ENCODE measurements at regions not wholly inside any gene's neighbourhood (a gene's known extent, or its start where the extent isn't known, plus 50 kb on each side); places are given as distances from the start of the nearest gene placed in this dataset.
"Not testable (repeated sequence)": the region's sequence is repeated elsewhere in the genome, so short reads cannot be mapped to it uniquely, and the experiment has no call there.

DNA sequence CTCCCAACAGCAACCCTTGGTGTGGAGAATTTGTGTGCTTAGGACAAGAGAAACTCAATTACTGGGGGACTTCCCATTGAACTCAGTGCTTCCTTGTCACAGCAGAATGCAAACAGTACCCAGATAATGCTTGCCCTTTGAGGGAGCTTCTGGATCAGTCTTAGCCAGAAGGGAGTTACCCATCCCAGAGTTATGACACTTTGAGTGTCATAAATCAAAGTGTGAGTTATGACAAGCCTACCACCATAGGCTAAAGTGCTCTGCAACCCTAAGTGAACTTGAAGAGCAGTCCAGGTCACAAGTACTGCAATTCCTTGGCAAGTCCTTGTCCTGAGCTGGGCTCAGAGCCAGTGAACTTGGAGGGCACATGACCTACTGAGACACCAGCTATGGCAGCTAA is 1513.9 kb upstream of the PCDH10 start:
- Histone ChIP-seq H3K4me3 (ENCODE audit: low read depth, low read length) (no peak overlapping the region), H3K4me1 (ENCODE audit: control insufficient read depth, insufficient read depth, low read length, poor library complexity, severe bottlenecking) (no peaks in the 10 kb centered on the region), H3K9me3 (ENCODE audit: control insufficient read depth in 2 of 2, low read length in 2 of 2) (peaks cover 6 to 13% of the 10 kb centered on the region in 2 experiments), H3K36me3 (ENCODE audit: control insufficient read depth, insufficient read depth, low read length) (no peaks in the 10 kb centered on the region), H3K27me3 (ENCODE audit: control insufficient read depth, insufficient read depth, low read length) (no peaks in the 10 kb centered on the region), H3K27ac (ENCODE audit: insufficient read depth, low read length, poor library complexity, severe bottlenecking) (no peak overlapping the region)
- Mint-ChIP-seq H3K36me3 (no peaks in the 10 kb centered on the region), H3K27me3 (no peaks in the 10 kb centered on the region), H3K27ac (no peak overlapping the region), H3K9me3 (peaks cover 2 to 23% (median 13%) of the 10 kb centered on the region in 7 donors), H3K4me1 (no peaks in the 10 kb centered on the region), H3K4me3 (no peak overlapping the region)
- DNase-seq (no peak), ATAC-seq (ENCODE audit: low read depth in 2 of 2) (no peak)

DNA sequence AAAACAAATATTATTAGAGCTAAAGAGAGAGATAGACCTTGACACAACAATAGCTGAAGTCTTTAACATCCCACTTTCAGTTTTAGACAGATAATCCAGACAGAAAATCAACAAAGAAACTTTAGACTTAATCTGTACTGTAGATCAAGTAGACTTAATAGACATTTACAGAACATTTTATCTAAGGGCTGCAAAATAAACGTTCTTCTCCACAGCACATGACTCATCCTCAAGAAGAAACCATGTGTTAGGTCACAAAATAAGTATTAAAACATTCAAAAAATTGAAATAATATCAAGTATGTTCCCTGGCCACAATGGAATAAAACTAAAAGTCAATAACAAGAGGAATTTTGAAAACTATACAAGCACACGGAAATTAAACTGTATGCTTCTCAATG is 1510.3 kb upstream of the PCDH10 start:
- Mint-ChIP-seq H3K27ac (no peak overlapping the region), H3K4me3 (no peak overlapping the region), H3K4me1 (no peaks in the 10 kb centered on the region), H3K27me3 (no peaks in the 10 kb centered on the region), H3K36me3 (no peaks in the 10 kb centered on the region), H3K9me3 (peaks cover 2 to 28% (median 16%) of the 10 kb centered on the region in 7 donors)
- Histone ChIP-seq H3K9me3 (ENCODE audit: control insufficient read depth in 2 of 2, low read length in 2 of 2) (peaks cover 5 to 6% of the 10 kb centered on the region in 2 experiments), H3K27me3 (ENCODE audit: control insufficient read depth, insufficient read depth, low read length) (no peaks in the 10 kb centered on the region), H3K27ac (ENCODE audit: insufficient read depth, low read length, poor library complexity, severe bottlenecking) (no peak overlapping the region), H3K4me3 (ENCODE audit: low read depth, low read length) (no peak overlapping the region), H3K4me1 (ENCODE audit: control insufficient read depth, insufficient read depth, low read length, poor library complexity, severe bottlenecking) (no peaks in the 10 kb centered on the region), H3K36me3 (ENCODE audit: control insufficient read depth, insufficient read depth, low read length) (no peaks in the 10 kb centered on the region)
- no peak for DNase-seq
- ATAC-seq (ENCODE audit: low read depth in 2 of 2), result no peak

GRCh38 chr4:131644619-131645018 is 1504.5 kb upstream of the PCDH10 start:
- Histone ChIP-seq H3K36me3 (ENCODE audit: control insufficient read depth, insufficient read depth, low read length) (no peaks in the 10 kb centered on the region), H3K27ac (ENCODE audit: insufficient read depth, low read length, poor library complexity, severe bottlenecking) (no peak overlapping the region), H3K9me3 (ENCODE audit: control insufficient read depth in 2 of 2, low read length in 2 of 2) (no peaks in the 10 kb centered on the region), H3K4me1 (ENCODE audit: control insufficient read depth, insufficient read depth, low read length, poor library complexity, severe bottlenecking) (no peaks in the 10 kb centered on the region), H3K4me3 (ENCODE audit: low read depth, low read length) (no peak overlapping the region), H3K27me3 (ENCODE audit: control insufficient read depth, insufficient read depth, low read length) (no peaks in the 10 kb centered on the region)
- no peaks in the 10 kb centered on the region for H3K4me1 Mint-ChIP-seq
- DNase-seq (no peak), ATAC-seq (ENCODE audit: low read depth in 2 of 2) (no peak)
- peaks cover 3 to 24% (median 7%) of the 10 kb centered on the region in 7 donors for H3K9me3 Mint-ChIP-seq
- no peaks in the 10 kb centered on the region for H3K27me3 Mint-ChIP-seq
- H3K27ac Mint-ChIP-seq, result no peak overlapping the region
- H3K4me3 Mint-ChIP-seq, result no peak overlapping the region
- no peaks in the 10 kb centered on the region for H3K36me3 Mint-ChIP-seq

- no peak for DNase-seq
- H3K27me3 ChIP-seq (ENCODE audit: control insufficient read depth, insufficient read depth, low read length), result no peaks in the 10 kb centered on the region
- no peaks in the 10 kb centered on the region for H3K4me1 Mint-ChIP-seq
- H3K4me3 ChIP-seq (ENCODE audit: low read depth, low read length), result no peak overlapping the region
- no peaks in the 10 kb centered on the region for H3K27me3 Mint-ChIP-seq
- no peak overlapping the region for H3K27ac Mint-ChIP-seq
- no peak overlapping the region for H3K4me3 Mint-ChIP-seq
- no peak overlapping the region for H3K27ac ChIP-seq (ENCODE audit: insufficient read depth, low read length, poor library complexity, severe bottlenecking)
- H3K36me3 ChIP-seq (ENCODE audit: control insufficient read depth, insufficient read depth, low read length), result no peaks in the 10 kb centered on the region
- H3K4me1 ChIP-seq (ENCODE audit: control insufficient read depth, insufficient read depth, low read length, poor library complexity, severe bottlenecking), result no peaks in the 10 kb centered on the region
- H3K36me3 Mint-ChIP-seq, result no peaks in the 10 kb centered on the region
- ATAC-seq (ENCODE audit: low read depth in 2 of 2), result no peak
- H3K9me3 Mint-ChIP-seq, result peaks cover 0 to 11% (median 6%) of the 10 kb centered on the region in 7 donors
- peaks cover 0 to 5% of the 10 kb centered on the region in 2 experiments for H3K9me3 ChIP-seq (ENCODE audit: control insufficient read depth in 2 of 2, low read length in 2 of 2)
These were observed 1499.9 kb upstream of the PCDH10 start for GRCh38 chr4:131649227-131649626.

GRCh38 chr4:131650951-131651350 is 1498.1 kb upstream of the PCDH10 start:
- Mint-ChIP-seq H3K4me3 (no peak overlapping the region), H3K27me3 (no peaks in the 10 kb centered on the region), H3K9me3 (peaks cover 0 to 8% (median 1%) of the 10 kb centered on the region in 7 donors), H3K36me3 (no peaks in the 10 kb centered on the region), H3K27ac (no peak overlapping the region), H3K4me1 (no peaks in the 10 kb centered on the region)
- no peak for ATAC-seq (ENCODE audit: low read depth in 2 of 2)
- Histone ChIP-seq H3K9me3 (ENCODE audit: control insufficient read depth in 2 of 2, low read length in 2 of 2) (peaks cover 0 to 5% of the 10 kb centered on the region in 2 experiments), H3K4me1 (ENCODE audit: control insufficient read depth, insufficient read depth, low read length, poor library complexity, severe bottlenecking) (no peaks in the 10 kb centered on the region), H3K27ac (ENCODE audit: insufficient read depth, low read length, poor library complexity, severe bottlenecking) (no peak overlapping the region), H3K27me3 (ENCODE audit: control insufficient read depth, insufficient read depth, low read length) (no peaks in the 10 kb centered on the region), H3K4me3 (ENCODE audit: low read depth, low read length) (no peak overlapping the region), H3K36me3 (ENCODE audit: control insufficient read depth, insufficient read depth, low read length) (no peaks in the 10 kb centered on the region)
- no peak for DNase-seq

GRCh38 chr4:131683314-131683713 is 1465.8 kb upstream of the PCDH10 start:
- H3K27ac Mint-ChIP-seq; ATAC-seq (ENCODE audit: low read depth in 2 of 2); H3K4me3 ChIP-seq (ENCODE audit: low read depth, low read length); H3K4me1 Mint-ChIP-seq; H3K27ac ChIP-seq (ENCODE audit: insufficient read depth, low read length, poor library complexity, severe bottlenecking); H3K4me3 Mint-ChIP-seq; H3K27me3 ChIP-seq (ENCODE audit: control insufficient read depth, insufficient read depth, low read length); H3K27me3 Mint-ChIP-seq; DNase-seq; H3K36me3 Mint-ChIP-seq; H3K4me1 ChIP-seq (ENCODE audit: control insufficient read depth, insufficient read depth, low read length, poor library complexity, severe bottlenecking); H3K36me3 ChIP-seq (ENCODE audit: control insufficient read depth, insufficient read depth, low read length); H3K9me3 ChIP-seq (ENCODE audit: control insufficient read depth in 2 of 2, low read length in 2 of 2): not testable (repeated sequence)
- H3K9me3 Mint-ChIP-seq, result peaks cover 0 to 15% (median 5%) of the 10 kb centered on the region in 7 donors

DNA sequence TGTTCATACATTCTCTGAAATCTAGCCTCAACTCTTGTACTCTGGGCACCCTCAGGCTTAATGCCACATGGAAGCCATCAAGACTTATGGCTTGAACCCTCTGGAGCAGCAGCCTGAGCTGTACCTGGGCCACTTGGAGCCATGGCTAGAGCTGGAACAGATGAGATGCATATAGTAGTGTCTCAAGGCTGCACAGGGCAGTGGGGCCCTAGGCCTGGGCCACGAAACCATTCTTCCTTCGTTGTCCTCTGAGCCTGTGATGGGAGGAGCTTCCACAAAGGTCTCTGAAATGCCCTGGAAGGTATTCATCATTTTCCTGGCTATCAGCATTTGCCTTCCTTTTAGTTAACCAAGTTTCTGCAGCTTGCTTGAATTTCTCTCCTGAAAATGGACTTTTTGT is 1427.2 kb upstream of the PCDH10 start:
- Mint-ChIP-seq H3K4me1 (no peaks in the 10 kb centered on the region), H3K4me3 (no peak overlapping the region), H3K27ac (no peak overlapping the region), H3K27me3 (no peaks in the 10 kb centered on the region), H3K36me3 (no peaks in the 10 kb centered on the region), H3K9me3 (peaks cover 1 to 13% (median 6%) of the 10 kb centered on the region in 7 donors)
- Histone ChIP-seq H3K36me3 (ENCODE audit: control insufficient read depth, insufficient read depth, low read length) (no peaks in the 10 kb centered on the region), H3K9me3 (ENCODE audit: control insufficient read depth in 2 of 2, low read length in 2 of 2) (no peaks in the 10 kb centered on the region), H3K4me3 (ENCODE audit: low read depth, low read length) (no peak overlapping the region), H3K27ac (ENCODE audit: insufficient read depth, low read length, poor library complexity, severe bottlenecking) (no peak overlapping the region), H3K4me1 (ENCODE audit: control insufficient read depth, insufficient read depth, low read length, poor library complexity, severe bottlenecking) (no peaks in the 10 kb centered on the region), H3K27me3 (ENCODE audit: control insufficient read depth, insufficient read depth, low read length) (no peaks in the 10 kb centered on the region)
- DNase-seq (no peak), ATAC-seq (ENCODE audit: low read depth in 2 of 2) (no peak)

- not testable (repeated sequence) for H3K27me3 ChIP-seq (ENCODE audit: control insufficient read depth, insufficient read depth, low read length); H3K4me3 Mint-ChIP-seq; H3K27ac ChIP-seq (ENCODE audit: insufficient read depth, low read length, poor library complexity, severe bottlenecking); H3K4me1 Mint-ChIP-seq; DNase-seq; ATAC-seq (ENCODE audit: low read depth in 2 of 2); H3K36me3 ChIP-seq (ENCODE audit: control insufficient read depth, insufficient read depth, low read length); H3K4me3 ChIP-seq (ENCODE audit: low read depth, low read length); H3K27me3 Mint-ChIP-seq; H3K9me3 ChIP-seq (ENCODE audit: control insufficient read depth in 2 of 2, low read length in 2 of 2); H3K27ac Mint-ChIP-seq; H3K4me1 ChIP-seq (ENCODE audit: control insufficient read depth, insufficient read depth, low read length, poor library complexity, severe bottlenecking); H3K36me3 Mint-ChIP-seq
- H3K9me3 Mint-ChIP-seq, result peaks cover 1 to 15% (median 6%) of the 10 kb centered on the region in 7 donors
These were observed 1426.0 kb upstream of the PCDH10 start for GRCh38 chr4:131723069-131723468.

All from CD4-positive, CD25-positive, alpha-beta regulatory T cell (primary cell).